Hindlimb muscle (tissue), 1 donor: ENCODE measurements at regions not wholly inside any gene's neighbourhood (a gene's known extent, or its start where the extent isn't known, plus 50 kb on each side); places are given as distances from the start of the nearest gene placed in this dataset.
"Not testable (repeated sequence)": the region's sequence is repeated elsewhere in the genome, so short reads cannot be mapped to it uniquely, and the experiment has no call there.

Experiments
- DNase-seq: peaks from one replicate; pipeline ENCODE4 v3.0.0-alpha.2; 2013

- no peak for DNase-seq
Measured at GRCh38 chr2:41321351-41321750, 726.5 kb upstream of the PKDCC start.

- no peak for DNase-seq
Measured at GRCh38 chr2:41326851-41327250, 721.0 kb upstream of the PKDCC start.

- no peak for DNase-seq
Measured at GRCh38 chr2:41329040-41329439, 718.8 kb upstream of the PKDCC start.

- no peak for DNase-seq
Measured at GRCh38 chr2:41334159-41334558, 713.7 kb upstream of the PKDCC start.

- DNase-seq, result not testable (repeated sequence)
Measured at GRCh38 chr2:41335573-41335972, 712.2 kb upstream of the PKDCC start.

- DNase-seq, result no peak
Measured at GRCh38 chr2:41337956-41338355, 709.9 kb upstream of the PKDCC start.

GRCh38 chr2:41344529-41344928, 703.3 kb upstream of the PKDCC start:
- no peak for DNase-seq

GRCh38 chr2:41353060-41353459, 694.8 kb upstream of the PKDCC start:
- DNase-seq, result no peak

- no peak for DNase-seq
Measured at GRCh38 chr2:41355794-41356193, 692.0 kb upstream of the PKDCC start.

- DNase-seq, result no peak
Measured at GRCh38 chr2:41364842-41365241, 683.0 kb upstream of the PKDCC start.

GRCh38 chr2:41375901-41376300, 671.9 kb upstream of the PKDCC start:
- DNase-seq, result peak; percentile 8

- no peak for DNase-seq
Measured at GRCh38 chr2:41377837-41378236, 670.0 kb upstream of the PKDCC start.

GRCh38 chr2:41378420-41378819, 669.4 kb upstream of the PKDCC start:
- no peak for DNase-seq

GRCh38 chr2:41379496-41380221, 668.2 kb upstream of the PKDCC start:
- no peak for DNase-seq

- DNase-seq, result no peak
Measured at GRCh38 chr2:41381701-41382100, 666.1 kb upstream of the PKDCC start.

GRCh38 chr2:41387519-41387918, 660.3 kb upstream of the PKDCC start:
- DNase-seq, result no peak

GRCh38 chr2:41393621-41394020, 654.2 kb upstream of the PKDCC start:
- no peak for DNase-seq

- no peak for DNase-seq
Measured at GRCh38 chr2:41394541-41394940, 653.3 kb upstream of the PKDCC start.

GRCh38 chr2:41395692-41396091, 652.1 kb upstream of the PKDCC start:
- no peak for DNase-seq

GRCh38 chr2:41399437-41400087, 648.3 kb upstream of the PKDCC start:
- DNase-seq, result no peak

- no peak for DNase-seq
Measured at GRCh38 chr2:41400088-41400665, 647.6 kb upstream of the PKDCC start.

GRCh38 chr2:41405441-41405840, 642.4 kb upstream of the PKDCC start:
- no peak for DNase-seq

GRCh38 chr2:41409328-41409727, 638.5 kb upstream of the PKDCC start:
- DNase-seq, result no peak

- no peak for DNase-seq
Measured at GRCh38 chr2:41410011-41410410, 637.8 kb upstream of the PKDCC start.
